ENCODE measurements at regions not wholly inside any gene's neighbourhood (a gene's known extent, or its start where the extent isn't known, plus 50 kb on each side); places are given as distances from the start of the nearest gene placed in this dataset.

GRCh38 chr2:198913394-198914152 lies 544.2 kb downstream of the SATB2 start:
- Histone ChIP-seq H3K4me3 (ENCODE audit: insufficient read depth, low read length) (no peak overlapping the region), H3K9me3 (ENCODE audit: low read depth, low read length) (no peaks in the 10 kb centered on the region), H3K4me1 (ENCODE audit: insufficient read depth, low read length) (no peaks in the 10 kb centered on the region), H3K27ac (ENCODE audit: low read depth, low read length) (no peak overlapping the region), H3K36me3 (ENCODE audit: insufficient read depth, low read length) (no peaks in the 10 kb centered on the region), H4K20me1 (ENCODE audit: insufficient read depth, low read length) (no peaks in the 10 kb centered on the region), H2AFZ (ENCODE audit: low read length) (no peak overlapping the region), H3K79me2 (ENCODE audit: insufficient read depth, low read length) (no peaks in the 10 kb centered on the region), H3K27me3 (ENCODE audit: insufficient read depth, low read length) (no peaks in the 10 kb centered on the region), H3K4me2 (ENCODE audit: insufficient read depth, low read length) (no peak overlapping the region)
- no peak for TF ChIP-seq CTCF (IDR thresholded peaks at IDR 0.05; ENCODE audit: extremely low read depth, low read depth, low read length)
- DNase-seq (ENCODE audit: insufficient read length, low spot score, missing footprints) = no peak

GRCh38 chr2:198909525-198910267 lies 548.0 kb downstream of the SATB2 start:
- Histone ChIP-seq H3K79me2 (ENCODE audit: insufficient read depth, low read length) (no peaks in the 10 kb centered on the region), H3K27me3 (ENCODE audit: insufficient read depth, low read length) (no peaks in the 10 kb centered on the region), H3K4me3 (ENCODE audit: insufficient read depth, low read length) (no peak overlapping the region), H3K27ac (ENCODE audit: low read depth, low read length) (no peak overlapping the region), H4K20me1 (ENCODE audit: insufficient read depth, low read length) (no peaks in the 10 kb centered on the region), H3K9me3 (ENCODE audit: low read depth, low read length) (no peaks in the 10 kb centered on the region), H2AFZ (ENCODE audit: low read length) (no peak overlapping the region), H3K4me2 (ENCODE audit: insufficient read depth, low read length) (no peak overlapping the region), H3K36me3 (ENCODE audit: insufficient read depth, low read length) (no peaks in the 10 kb centered on the region), H3K4me1 (ENCODE audit: insufficient read depth, low read length) (no peaks in the 10 kb centered on the region)
- no peak for DNase-seq (ENCODE audit: insufficient read length, low spot score, missing footprints)
- TF ChIP-seq CTCF (IDR thresholded peaks at IDR 0.05; ENCODE audit: extremely low read depth, low read depth, low read length) = no peak

GRCh38 chr2:198905881-198906612 lies 551.7 kb downstream of the SATB2 start:
- Histone ChIP-seq H3K27ac (ENCODE audit: low read depth, low read length) (no peak overlapping the region), H3K9me3 (ENCODE audit: low read depth, low read length) (no peaks in the 10 kb centered on the region), H3K4me1 (ENCODE audit: insufficient read depth, low read length) (no peaks in the 10 kb centered on the region), H4K20me1 (ENCODE audit: insufficient read depth, low read length) (no peaks in the 10 kb centered on the region), H3K79me2 (ENCODE audit: insufficient read depth, low read length) (no peaks in the 10 kb centered on the region), H3K4me3 (ENCODE audit: insufficient read depth, low read length) (no peak overlapping the region), H3K36me3 (ENCODE audit: insufficient read depth, low read length) (no peaks in the 10 kb centered on the region), H3K4me2 (ENCODE audit: insufficient read depth, low read length) (no peak overlapping the region), H2AFZ (ENCODE audit: low read length) (no peak overlapping the region), H3K27me3 (ENCODE audit: insufficient read depth, low read length) (no peaks in the 10 kb centered on the region)
- no peak for TF ChIP-seq CTCF (IDR thresholded peaks at IDR 0.05; ENCODE audit: extremely low read depth, low read depth, low read length)
- DNase-seq (ENCODE audit: insufficient read length, low spot score, missing footprints) = no peak

DNA sequence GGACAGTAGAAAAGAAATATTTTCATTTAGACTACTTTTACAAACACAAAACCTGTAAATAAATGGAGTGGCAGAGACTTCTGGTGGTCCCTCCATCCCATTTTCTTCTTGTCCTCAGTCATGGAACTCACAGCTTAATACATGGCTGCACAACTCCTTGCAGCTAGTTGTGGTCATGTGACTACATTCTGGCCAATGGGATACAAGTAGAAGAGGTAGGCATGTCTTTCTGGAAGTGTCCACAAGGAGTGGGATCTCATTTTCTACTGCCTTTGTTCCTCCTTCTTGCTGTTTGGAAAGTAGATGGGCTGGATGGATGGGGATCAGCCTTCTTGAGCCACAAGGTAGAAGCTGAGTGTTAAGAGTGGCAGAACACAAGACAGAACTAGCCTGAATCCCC lies 555.8 kb downstream of the SATB2 start:
- Histone ChIP-seq H2AFZ (ENCODE audit: low read length) (no peak overlapping the region), H3K4me3 (ENCODE audit: insufficient read depth, low read length) (no peak overlapping the region), H3K36me3 (ENCODE audit: insufficient read depth, low read length) (no peaks in the 10 kb centered on the region), H3K79me2 (ENCODE audit: insufficient read depth, low read length) (no peaks in the 10 kb centered on the region), H3K27ac (ENCODE audit: low read depth, low read length) (no peak overlapping the region), H4K20me1 (ENCODE audit: insufficient read depth, low read length) (no peaks in the 10 kb centered on the region), H3K4me1 (ENCODE audit: insufficient read depth, low read length) (no peaks in the 10 kb centered on the region), H3K27me3 (ENCODE audit: insufficient read depth, low read length) (no peaks in the 10 kb centered on the region), H3K4me2 (ENCODE audit: insufficient read depth, low read length) (no peak overlapping the region), H3K9me3 (ENCODE audit: low read depth, low read length) (no peaks in the 10 kb centered on the region)
- no peak for DNase-seq (ENCODE audit: insufficient read length, low spot score, missing footprints)
- no peak for TF ChIP-seq CTCF (IDR thresholded peaks at IDR 0.05; ENCODE audit: extremely low read depth, low read depth, low read length)
